Bronchial epithelial cell (primary cell): ENCODE measurements at regions not wholly inside any gene's neighbourhood (a gene's known extent, or its start where the extent isn't known, plus 50 kb on each side); places are given as distances from the start of the nearest gene placed in this dataset.

Source experiments
- DNase-seq: peaks from one replicate; pipeline ENCODE4 v3.0.0-alpha.2; 2010; ENCODE audit warnings: low read depth
- FAIRE-seq: peaks from 2 replicates; lab custom pipeline; 2011; peaks lifted over from hg19 to GRCh38; lab: Jason Lieb, UNC
- H3K27me3 ChIP-seq: 2 replicates; pipeline ENCODE4 v1.5.1; 2011; ENCODE audit warnings: low read length; ENCODE audit not compliant: control insufficient read depth, insufficient read depth
- H3K36me3 ChIP-seq: 2 replicates; pipeline ENCODE4 v1.5.1; 2011; ENCODE audit warnings: low read length; ENCODE audit not compliant: control insufficient read depth, insufficient read depth
- H3K4me3 ChIP-seq: 2 replicates; pipeline ENCODE4 v1.5.1; 2011; ENCODE audit warnings: mild to moderate bottlenecking, low read depth, low read length, control low read depth
- CTCF ChIP-seq: IDR thresholded peaks from 2 replicates; pipeline ENCODE4 v1.5.1; 2011; ENCODE audit warnings: mild to moderate bottlenecking, moderate library complexity, low read length, control low read depth, inconsistent platforms; ENCODE audit not compliant: insufficient read depth, severe bottlenecking

- FAIRE-seq, result no peak
- no peak overlapping the region for H3K4me3 ChIP-seq
Measured at GRCh38 chr1:81109038-81109437, 691.7 kb upstream of the ADGRL2 start.

GRCh38 chr1:81097860-81098259 is 702.9 kb upstream of the ADGRL2 start:
- Histone ChIP-seq H3K36me3 (no peaks in the 10 kb centered on the region), H3K4me3 (no peak overlapping the region), H3K27me3 (no peaks in the 10 kb centered on the region)
- TF ChIP-seq CTCF, result no peak
- FAIRE-seq, result no peak
- no peak for DNase-seq

More at GRCh38 chr1:81109038-81109437, 691.7 kb upstream of the ADGRL2 start:
- Histone ChIP-seq H3K27me3 (no peaks in the 10 kb centered on the region), H3K36me3 (no peaks in the 10 kb centered on the region)
- no peak for TF ChIP-seq CTCF
- no peak for DNase-seq

GRCh38 chr1:81073580-81073979 is 727.2 kb upstream of the ADGRL2 start:
- no peak for TF ChIP-seq CTCF
- H3K4me3 ChIP-seq, result no peak overlapping the region
- FAIRE-seq (no peak), DNase-seq (peak; percentile 3)
- H3K36me3 ChIP-seq, result no peaks in the 10 kb centered on the region
- H3K27me3 ChIP-seq, result no peaks in the 10 kb centered on the region

GRCh38 chr1:81071969-81072753 is 728.6 kb upstream of the ADGRL2 start:
- Histone ChIP-seq H3K4me3 (no peak overlapping the region), H3K27me3 (no peaks in the 10 kb centered on the region), H3K36me3 (no peaks in the 10 kb centered on the region)
- DNase-seq, result no peak
- TF ChIP-seq CTCF, result no peak
- no peak for FAIRE-seq

- Histone ChIP-seq H3K36me3 (no peaks in the 10 kb centered on the region), H3K4me3 (no peak overlapping the region), H3K27me3 (no peaks in the 10 kb centered on the region)
- TF ChIP-seq CTCF, result no peak
- DNase-seq, result no peak
- FAIRE-seq, result no peak
Measured at GRCh38 chr1:81071072-81071858, 729.5 kb upstream of the ADGRL2 start.
